Left kidney (tissue), 1 donor: ENCODE measurements at regions not wholly inside any gene's neighbourhood (a gene's known extent, or its start where the extent isn't known, plus 50 kb on each side); places are given as distances from the start of the nearest gene placed in this dataset.

Experiments
- DNase-seq: peaks from one replicate; pipeline ENCODE4 v3.0.0-alpha.2; 2013

GRCh38 chr17:72208832-72209231 is 88.0 kb downstream of the SOX9 start:
- DNase-seq: no peak

GRCh38 chr17:72212041-72212440 is 91.2 kb downstream of the SOX9 start:
- DNase-seq: no peak

GRCh38 chr17:72215490-72215889 is 94.7 kb downstream of the SOX9 start:
- no peak for DNase-seq

- DNase-seq: no peak
Observed at GRCh38 chr17:72215928-72216327, 95.1 kb downstream of the SOX9 start.

- no peak for DNase-seq
Observed at GRCh38 chr17:72219137-72219823, 98.5 kb downstream of the SOX9 start.

GRCh38 chr17:72219824-72220493 is 99.1 kb downstream of the SOX9 start:
- DNase-seq: no peak

GRCh38 chr17:72222661-72223380 is 102.0 kb downstream of the SOX9 start:
- DNase-seq: no peak

- DNase-seq: no peak
Observed at GRCh38 chr17:72223866-72224291, 103.1 kb downstream of the SOX9 start.

GRCh38 chr17:72226322-72226721 is 105.5 kb downstream of the SOX9 start:
- no peak for DNase-seq

- no peak for DNase-seq
Observed at GRCh38 chr17:72233986-72234385, 113.2 kb downstream of the SOX9 start.

GRCh38 chr17:72234985-72235384 is 114.2 kb downstream of the SOX9 start:
- DNase-seq: no peak

- no peak for DNase-seq
Observed at GRCh38 chr17:72236980-72237633, 116.3 kb downstream of the SOX9 start.

- no peak for DNase-seq
Observed at GRCh38 chr17:72238157-72238673, 117.4 kb downstream of the SOX9 start.

- no peak for DNase-seq
Observed at GRCh38 chr17:72239548-72239947, 118.7 kb downstream of the SOX9 start.

GRCh38 chr17:72240333-72240732 is 119.5 kb downstream of the SOX9 start:
- no peak for DNase-seq

GRCh38 chr17:72244494-72244893 is 123.7 kb downstream of the SOX9 start:
- DNase-seq: no peak

GRCh38 chr17:72244956-72245355 is 124.1 kb downstream of the SOX9 start:
- DNase-seq: no peak

GRCh38 chr17:72249441-72249840 is 128.6 kb downstream of the SOX9 start:
- no peak for DNase-seq

- DNase-seq: no peak
Observed at GRCh38 chr17:72250206-72250605, 129.4 kb downstream of the SOX9 start.

- no peak for DNase-seq
Observed at GRCh38 chr17:72253597-72253996, 132.8 kb downstream of the SOX9 start.

- DNase-seq: no peak
Observed at GRCh38 chr17:72254808-72255449, 134.1 kb downstream of the SOX9 start.

- DNase-seq: no peak
Observed at GRCh38 chr17:72255481-72255880, 134.7 kb downstream of the SOX9 start.
